Peyer's patch (tissue), 4 donors: ENCODE measurements at regions not wholly inside any gene's neighbourhood (a gene's known extent, or its start where the extent isn't known, plus 50 kb on each side); places are given as distances from the start of the nearest gene placed in this dataset.

Source experiments
- POLR2A ChIP-seq, 2 donors: fragments of 450-650 bp; IDR thresholded peaks; one replicate each; pipeline ENCODE4 v1.5.1; 2017; ENCODE audit warnings: antibody characterized with exemption in 2 of 2, mild to moderate bottlenecking in 2 of 2, moderate library complexity in 2 of 2
- TF ChIP-seq, protein P1 (sequence below), 6 experiments: fragments of 450-650 bp in 4 of 6; fragments of 200-600 bp in 2 of 6; sonication (generic) in 1 of 6; IDR thresholded peaks; one replicate each; pipeline ENCODE4 v1.5.1; 2017 to 2019; ENCODE audit warnings: antibody characterized with exemption in 6 of 6, mild to moderate bottlenecking in 3 of 6, moderate library complexity in 1 of 6

DNA sequence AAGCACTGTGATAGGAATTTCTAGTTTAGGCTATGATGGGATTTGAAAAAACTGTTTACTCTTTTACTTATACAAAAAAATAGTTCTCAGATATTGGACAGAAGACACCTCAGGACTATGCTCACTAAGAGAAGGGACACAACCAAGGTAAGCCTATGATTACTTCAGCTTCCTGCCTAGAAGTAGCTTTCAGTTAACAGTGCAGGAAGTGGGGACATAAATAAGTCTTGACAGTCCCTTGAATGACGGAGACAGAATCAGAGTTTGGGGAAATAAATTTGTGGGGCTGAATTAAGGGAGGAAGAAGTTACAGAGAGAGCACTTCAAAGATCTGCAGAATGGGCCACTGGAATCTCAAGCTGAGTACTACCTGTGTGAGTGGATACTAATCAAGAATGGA is 53.8 kb upstream of the OLFM3 start:
- TF ChIP-seq, protein P1, sequence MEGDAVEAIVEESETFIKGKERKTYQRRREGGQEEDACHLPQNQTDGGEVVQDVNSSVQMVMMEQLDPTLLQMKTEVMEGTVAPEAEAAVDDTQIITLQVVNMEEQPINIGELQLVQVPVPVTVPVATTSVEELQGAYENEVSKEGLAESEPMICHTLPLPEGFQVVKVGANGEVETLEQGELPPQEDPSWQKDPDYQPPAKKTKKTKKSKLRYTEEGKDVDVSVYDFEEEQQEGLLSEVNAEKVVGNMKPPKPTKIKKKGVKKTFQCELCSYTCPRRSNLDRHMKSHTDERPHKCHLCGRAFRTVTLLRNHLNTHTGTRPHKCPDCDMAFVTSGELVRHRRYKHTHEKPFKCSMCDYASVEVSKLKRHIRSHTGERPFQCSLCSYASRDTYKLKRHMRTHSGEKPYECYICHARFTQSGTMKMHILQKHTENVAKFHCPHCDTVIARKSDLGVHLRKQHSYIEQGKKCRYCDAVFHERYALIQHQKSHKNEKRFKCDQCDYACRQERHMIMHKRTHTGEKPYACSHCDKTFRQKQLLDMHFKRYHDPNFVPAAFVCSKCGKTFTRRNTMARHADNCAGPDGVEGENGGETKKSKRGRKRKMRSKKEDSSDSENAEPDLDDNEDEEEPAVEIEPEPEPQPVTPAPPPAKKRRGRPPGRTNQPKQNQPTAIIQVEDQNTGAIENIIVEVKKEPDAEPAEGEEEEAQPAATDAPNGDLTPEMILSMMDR (IDR thresholded peaks at IDR 0.05) = no peak
- no peak for TF ChIP-seq POLR2A (IDR thresholded peaks at IDR 0.05)
